Gastroesophageal sphincter (tissue), 2 donors: ENCODE measurements at regions not wholly inside any gene's neighbourhood (a gene's known extent, or its start where the extent isn't known, plus 50 kb on each side); places are given as distances from the start of the nearest gene placed in this dataset.

Experiments used
- EP300 ChIP-seq: sonication (generic); formaldehyde crosslinking; IDR thresholded peaks from one replicate; pipeline ENCODE4 v1.6.1; 2017; ENCODE audit warnings: antibody characterized with exemption, mild to moderate bottlenecking
- POLR2A ChIP-seq, 2 donors: fragments of 450-650 bp; IDR thresholded peaks; one replicate each; pipeline ENCODE4 v1.6.1; 2017; ENCODE audit warnings: antibody characterized with exemption in 2 of 2, mild to moderate bottlenecking in 2 of 2, moderate library complexity in 1 of 2
- POLR2AphosphoS5 ChIP-seq: sonication (generic); formaldehyde crosslinking; IDR thresholded peaks from one replicate; pipeline ENCODE4 v1.6.1; 2017; ENCODE audit warnings: antibody characterized with exemption

DNA sequence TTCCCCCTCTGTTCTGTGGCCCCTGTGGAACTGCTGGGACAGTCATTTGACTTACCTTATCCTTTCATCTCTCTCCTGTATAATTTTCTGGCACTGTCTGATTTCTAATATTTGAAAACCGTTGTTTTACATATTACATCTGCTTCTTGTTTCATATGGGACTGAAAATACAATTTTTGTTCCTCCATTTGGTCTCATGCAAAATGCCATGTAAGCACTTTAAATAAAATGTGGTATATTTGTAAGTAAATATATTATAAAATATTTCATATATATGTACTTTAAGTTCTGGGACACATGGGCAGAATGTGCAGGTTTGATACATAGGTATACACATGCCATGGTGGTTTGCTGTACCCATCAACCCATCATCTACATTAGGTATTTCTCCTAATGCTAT is 93.9 kb upstream of the PLPPR5 start:
- TF ChIP-seq POLR2A (IDR thresholded peaks at IDR 0.05) (no peak), EP300 (no peak), POLR2AphosphoS5 (no peak)
